ENCODE measurements at regions not wholly inside any gene's neighbourhood (a gene's known extent, or its start where the extent isn't known, plus 50 kb on each side); places are given as distances from the start of the nearest gene placed in this dataset.

DNA sequence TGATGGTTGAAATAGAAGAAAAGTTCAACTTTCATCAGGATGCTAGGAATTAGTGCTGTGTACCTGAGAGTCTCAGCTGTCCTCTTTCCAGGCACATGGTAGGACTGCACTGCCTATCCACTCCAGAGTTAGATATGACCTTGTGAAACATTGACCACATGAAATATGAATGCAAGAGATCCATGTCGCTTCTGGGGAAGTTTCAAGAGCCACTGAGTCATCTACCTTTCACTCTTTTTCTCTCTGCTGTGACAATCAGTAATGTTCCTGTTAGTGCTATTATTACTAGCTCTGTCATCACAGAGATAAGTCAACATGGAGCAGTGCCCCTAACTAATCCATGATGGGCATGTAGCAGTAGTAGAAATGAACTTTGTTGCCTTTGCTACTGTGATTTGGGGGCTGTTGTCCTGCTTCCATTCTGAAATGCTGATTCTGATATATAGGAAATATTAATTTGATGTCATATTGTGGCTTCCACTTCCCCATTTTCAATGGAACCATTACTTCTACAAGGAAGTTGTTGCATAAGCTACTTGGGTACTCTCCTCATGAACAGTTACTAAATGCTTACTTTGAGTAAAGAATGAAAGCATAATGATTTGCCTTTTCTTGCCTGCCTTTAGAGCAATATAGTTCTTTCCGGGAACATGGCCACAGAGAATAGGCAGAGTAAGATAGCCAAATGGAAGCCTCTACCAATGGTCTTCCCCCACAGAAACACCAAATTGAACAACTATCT, 192.8 kb upstream of the ZNF521 start:
- TF ChIP-seq CTCF (conservative IDR thresholded peaks at IDR 0.05; ENCODE audit: low read depth, low read length): no peak
- TF ChIP-seq EZH2 (IDR thresholded peaks at IDR 0.05; ENCODE audit: low read length, unreplicated experiment): no peak
